GM13976 (cell line): ENCODE measurements at regions not wholly inside any gene's neighbourhood (a gene's known extent, or its start where the extent isn't known, plus 50 kb on each side); places are given as distances from the start of the nearest gene placed in this dataset.

Experiments used
- DNase-seq: peaks from one replicate; pipeline ENCODE4 v3.0.0; 2012; ENCODE audit warnings: low spot score
- CTCF ChIP-seq: IDR thresholded peaks from 2 replicates; pipeline ENCODE4 v1.5.1; 2012; ENCODE audit warnings: borderline replicate concordance, mild to moderate bottlenecking; ENCODE audit not compliant: insufficient read depth; ENCODE audit errors: extremely low read depth, missing control alignments, control extremely low read depth
- in situ Hi-C: fragments of 300-500 bp; cut with MboI; formaldehyde crosslinking; loops from one replicate; pipeline ENCODE4 v1.12.0; 2022; ENCODE audit warnings: low sequenced_read_pairs, mixed read lengths, inconsistent platforms; ENCODE audit not compliant: unreplicated experiment

- in situ Hi-C loops = no loop called here
- no peak for TF ChIP-seq CTCF
- DNase-seq = no peak
Measured at GRCh38 chr3:102529452-102529851, 94.6 kb downstream of the ZPLD1 start.

- in situ Hi-C loops = loop anchor here (5.0 kb wide), 1 partner anchor 718 kb away; no protein-coding TSS in a partner anchor
- DNase-seq = no peak
- TF ChIP-seq CTCF = no peak
Measured at GRCh38 chr3:102530415-102531181, 95.8 kb downstream of the ZPLD1 start.

- no peak for TF ChIP-seq CTCF
- in situ Hi-C loops = loop anchor here (5.0 kb wide), 1 partner anchor 719 kb away; no protein-coding TSS in a partner anchor
- DNase-seq = no peak
Measured at GRCh38 chr3:102531686-102532085, 96.9 kb downstream of the ZPLD1 start.

GRCh38 chr3:102532901-102533300 lies 98.1 kb downstream of the ZPLD1 start:
- TF ChIP-seq CTCF = no peak
- no peak for DNase-seq
- in situ Hi-C loops = loop anchor here (5.0 kb wide), 1 partner anchor 721 kb away; no protein-coding TSS in a partner anchor

- TF ChIP-seq CTCF = no peak
- in situ Hi-C loops = loop anchor here (5.0 kb wide), 1 partner anchor 721 kb away; no protein-coding TSS in a partner anchor
- no peak for DNase-seq
Measured at GRCh38 chr3:102533784-102534183, 99.0 kb downstream of the ZPLD1 start.

- TF ChIP-seq CTCF = peak; percentile 21
- in situ Hi-C loops = loop anchor here (5.0 kb wide), 1 partner anchor 304 kb away; no protein-coding TSS in a partner anchor
- peak; percentile 27 for DNase-seq
Measured at GRCh38 chr3:102536456-102536855, 101.6 kb downstream of the ZPLD1 start.
